Activated naive CD4-positive, alpha-beta T cell treated with anti-CD3 and anti-CD28 coated beads, Interleukin-2, amount 50 U/mL, for 72 hours (primary cell): ENCODE measurements at regions not wholly inside any gene's neighbourhood (a gene's known extent, or its start where the extent isn't known, plus 50 kb on each side); places are given as distances from the start of the nearest gene placed in this dataset.
A peak's percentile ranks its signal among the peaks of the same experiment; 100 is the strongest.

Source experiments
- ATAC-seq, 2 donors: fragments of 150-1000 bp; cut with Tn5 transposase; 2 replicates each; pipeline ENCODE4 v1.10.0; 2021; ENCODE audit warnings: mild to moderate bottlenecking in 2 of 2, moderate library complexity in 2 of 2
- DNase-seq, 2 donors: peaks; one replicate each; pipeline ENCODE4 v3.0.0; 2021 to 2022; ENCODE audit warnings: low spot score in 2 of 2
- H3K27ac Mint-ChIP-seq, 2 donors: one replicate each; pipeline ENCODE4 v1.8.0; 2022; ENCODE audit warnings: mild to moderate bottlenecking in 2 of 2, mixed read lengths in 2 of 2
- H3K36me3 Mint-ChIP-seq, 2 donors: one replicate each; pipeline ENCODE4 v1.8.0; 2022; ENCODE audit warnings: mixed read lengths in 2 of 2
- H3K9me3 Mint-ChIP-seq, 2 donors: one replicate each; pipeline ENCODE4 v1.8.0; 2022; ENCODE audit warnings: mixed read lengths in 2 of 2

DNA sequence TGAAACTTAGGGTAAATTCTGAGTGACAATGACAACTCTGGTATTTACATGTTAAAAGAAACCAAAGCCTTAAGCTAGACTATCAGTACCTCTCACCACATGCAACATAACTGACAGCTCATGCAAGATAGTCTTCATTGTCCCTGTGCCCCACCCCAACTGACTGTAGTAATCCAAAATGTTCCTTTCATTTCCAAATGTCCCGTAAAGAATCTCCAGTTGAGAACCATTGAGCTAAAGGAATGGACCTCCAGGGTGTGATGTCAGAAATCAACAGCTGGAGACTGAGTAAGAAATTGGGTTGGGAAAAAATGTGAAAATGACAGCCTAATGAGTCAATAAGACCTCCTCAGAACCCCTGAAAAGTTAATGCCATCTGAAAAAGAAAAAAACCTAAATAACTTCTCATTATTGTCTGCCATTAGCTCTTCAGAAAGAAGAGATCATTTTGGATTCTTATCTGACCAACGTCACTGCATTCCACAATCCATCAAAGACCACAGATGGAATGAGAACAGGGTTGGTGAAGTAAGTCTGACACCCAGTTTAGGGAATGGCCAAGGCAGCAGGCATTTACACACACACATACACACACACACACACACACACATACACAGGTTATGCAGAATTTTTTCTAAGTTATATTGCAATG lies 51.7 kb upstream of the ACVR2A start:
- Mint-ChIP-seq H3K36me3 (no peaks in the 10 kb centered on the region), H3K27ac (no peak overlapping the region), H3K9me3 (no peaks in the 10 kb centered on the region)
- DNase-seq: no peak
- ATAC-seq: no peak

DNA sequence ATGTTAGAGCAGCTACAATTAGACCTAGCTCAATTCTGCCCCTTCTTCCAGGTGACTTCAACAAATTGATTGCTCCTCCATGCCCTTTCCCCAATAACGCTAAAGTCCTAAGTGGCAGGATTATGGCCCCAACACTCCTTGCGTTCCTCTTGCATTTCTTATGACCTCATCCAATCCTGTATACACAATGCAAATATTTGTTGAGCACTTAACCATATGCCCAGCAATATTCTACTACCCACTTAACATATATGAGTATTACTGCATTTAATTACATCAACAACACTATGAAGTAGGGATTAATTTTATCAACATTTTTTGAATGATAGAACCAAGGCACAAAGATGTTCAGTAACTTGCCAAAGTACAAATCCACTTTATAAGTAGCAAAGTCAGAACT lies 54.2 kb upstream of the ACVR2A start:
- no peak for ATAC-seq
- Mint-ChIP-seq H3K27ac (no peak overlapping the region), H3K9me3 (peaks cover 0 to 6% of the 10 kb centered on the region in 2 donors), H3K36me3 (no peaks in the 10 kb centered on the region)
- DNase-seq: no peak

DNA sequence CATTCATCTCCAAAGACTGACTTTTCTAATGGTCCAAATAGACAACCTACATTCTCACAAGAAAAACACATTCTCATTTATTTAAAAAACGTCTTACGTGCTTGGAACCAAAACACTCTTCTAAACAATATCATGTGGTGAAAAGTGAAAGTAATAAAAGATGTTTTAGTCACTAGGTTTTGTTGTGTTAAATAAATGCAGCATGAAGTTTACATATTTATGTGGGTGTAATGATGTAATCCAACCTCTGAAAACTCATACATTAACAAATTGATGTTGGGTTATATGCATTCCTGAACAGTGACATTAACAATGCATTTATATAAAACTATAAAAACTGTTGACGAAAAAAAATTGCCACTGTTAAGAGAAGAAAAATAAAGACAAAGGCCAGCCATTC lies 55.1 kb upstream of the ACVR2A start:
- no peak for DNase-seq
- Mint-ChIP-seq H3K36me3 (no peaks in the 10 kb centered on the region), H3K9me3 (peaks cover 0 to 6% of the 10 kb centered on the region in 2 donors), H3K27ac (no peak overlapping the region)
- no peak for ATAC-seq

DNA sequence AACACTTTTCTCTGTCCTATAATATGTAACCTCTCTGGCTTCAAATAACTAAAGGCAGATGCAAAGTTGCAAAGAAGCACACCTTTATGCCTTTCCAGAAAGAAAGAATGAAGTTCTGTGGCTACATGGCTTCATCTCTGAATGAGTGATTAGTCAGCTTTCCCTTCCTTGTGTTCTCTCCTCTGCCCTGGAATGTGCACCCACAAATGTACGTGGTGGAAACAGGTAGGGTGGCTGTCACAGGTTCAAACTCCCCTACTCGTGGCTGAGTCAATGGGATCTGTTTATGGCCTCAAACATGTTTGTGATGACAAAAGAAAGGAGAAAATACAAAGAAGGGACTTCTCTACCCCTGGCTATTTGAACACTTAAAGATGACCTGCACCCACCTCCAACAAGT lies 55.5 kb upstream of the ACVR2A start:
- ATAC-seq: no peak
- Mint-ChIP-seq H3K27ac (no peak overlapping the region), H3K9me3 (peaks cover 0 to 6% of the 10 kb centered on the region in 2 donors), H3K36me3 (no peaks in the 10 kb centered on the region)
- no peak for DNase-seq

DNA sequence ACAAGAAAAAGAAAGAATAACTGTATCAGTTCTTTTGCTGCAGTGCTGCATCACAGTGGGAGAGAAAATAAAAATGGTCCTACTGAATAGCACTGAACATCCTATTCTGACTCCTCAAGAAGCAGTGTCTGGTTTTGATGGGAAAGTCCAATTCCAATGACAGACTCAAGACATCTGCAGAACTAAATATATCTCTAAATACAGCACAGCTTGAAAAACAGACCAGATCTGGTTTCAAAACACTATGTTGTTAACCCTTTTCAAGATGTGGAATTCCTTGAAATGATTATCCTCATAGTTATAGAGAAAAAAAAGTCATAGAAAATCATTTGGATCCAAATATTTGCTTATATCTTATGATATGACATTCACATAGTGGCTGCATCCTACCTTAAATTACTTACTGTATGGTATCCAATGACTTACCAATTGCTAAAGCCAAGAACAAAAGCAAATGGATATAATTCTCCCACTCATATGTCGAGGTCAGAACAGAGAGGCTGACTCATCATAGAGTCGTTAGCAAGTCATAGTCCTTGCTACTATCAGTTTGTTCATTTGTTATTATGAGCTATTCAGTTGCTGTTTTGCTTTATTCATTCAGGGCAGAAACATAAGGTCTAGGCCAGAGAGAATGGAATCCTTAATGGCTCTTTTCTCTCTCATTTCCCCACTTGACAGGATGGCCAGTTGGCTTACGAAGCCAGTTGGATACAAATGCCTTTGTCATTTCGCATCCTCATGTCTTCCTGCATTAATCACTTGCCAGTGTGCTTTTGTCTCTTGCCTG lies 62.5 kb upstream of the ACVR2A start:
- ATAC-seq: peak; percentile 28 to 78
- DNase-seq: no peak
- Mint-ChIP-seq H3K36me3 (no peaks in the 10 kb centered on the region), H3K27ac (no peak overlapping the region), H3K9me3 (peaks cover 0 to 6% of the 10 kb centered on the region in 2 donors)

DNA sequence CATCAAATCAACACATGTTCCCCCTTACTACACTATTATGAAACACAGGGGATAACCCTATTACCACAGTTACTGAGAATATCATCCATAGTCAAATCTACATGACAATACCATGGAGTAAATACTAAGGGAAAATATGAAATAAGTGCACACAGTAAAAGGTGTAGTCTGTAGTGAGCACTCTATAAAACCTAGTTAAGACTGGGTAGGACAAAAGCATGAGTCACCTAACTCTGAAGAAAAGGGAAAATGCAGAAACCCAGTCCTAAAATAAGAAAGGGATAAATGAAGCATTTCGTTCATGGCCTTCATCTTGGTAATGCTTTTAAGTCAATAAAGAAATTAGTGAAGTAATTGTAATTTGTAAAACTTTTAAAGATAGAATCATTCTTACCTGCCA lies 65.4 kb upstream of the ACVR2A start:
- ATAC-seq (no peak), DNase-seq (no peak)
- H3K27ac Mint-ChIP-seq: no peak overlapping the region
- H3K9me3 Mint-ChIP-seq: peaks cover 0 to 4% of the 10 kb centered on the region in 2 donors
- H3K36me3 Mint-ChIP-seq: no peaks in the 10 kb centered on the region

DNA sequence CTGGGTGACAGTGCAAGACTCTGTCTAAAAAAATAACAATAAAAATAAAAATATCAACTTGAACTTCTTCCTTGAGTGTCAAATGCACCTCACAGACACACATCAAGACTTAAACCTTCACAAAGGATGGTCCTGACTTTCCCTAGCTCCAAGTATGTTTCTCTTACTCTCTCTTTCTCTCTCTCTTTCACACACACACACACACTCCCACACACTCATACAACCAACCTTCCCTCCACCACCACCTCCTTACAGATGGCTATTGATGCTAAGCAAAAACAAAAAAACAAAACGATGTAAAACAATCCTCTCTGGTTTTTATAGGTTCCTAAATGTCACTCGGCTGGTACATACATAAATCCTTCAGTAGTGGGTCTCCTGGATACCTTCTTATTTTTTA lies 67.4 kb upstream of the ACVR2A start:
- DNase-seq (no peak), ATAC-seq (no peak)
- no peak overlapping the region for H3K27ac Mint-ChIP-seq
- no peaks in the 10 kb centered on the region for H3K36me3 Mint-ChIP-seq
- peaks cover 0 to 4% of the 10 kb centered on the region in 2 donors for H3K9me3 Mint-ChIP-seq

DNA sequence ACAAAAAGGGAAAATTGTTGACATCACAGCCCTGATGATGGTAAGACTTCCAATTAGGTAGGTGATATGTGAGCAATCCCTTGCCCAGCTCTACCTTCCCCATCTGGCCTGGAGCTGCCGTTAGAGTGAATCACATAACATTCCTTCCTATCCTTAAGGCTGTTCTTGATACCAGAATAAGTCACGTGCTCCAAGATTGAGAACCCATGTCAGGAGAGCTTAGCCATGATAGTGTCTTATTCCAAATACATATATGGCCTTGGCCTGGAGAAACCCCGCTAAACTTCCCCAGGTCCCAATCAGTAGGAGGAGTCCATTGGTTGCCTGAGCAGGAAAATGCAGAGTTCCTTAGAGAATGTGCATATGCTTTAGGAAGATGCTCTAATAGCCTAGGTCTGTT lies 70.0 kb upstream of the ACVR2A start:
- H3K9me3 Mint-ChIP-seq: peaks cover 0 to 4% of the 10 kb centered on the region in 2 donors
- no peaks in the 10 kb centered on the region for H3K36me3 Mint-ChIP-seq
- ATAC-seq: no peak
- DNase-seq: no peak
- H3K27ac Mint-ChIP-seq: no peak overlapping the region

DNA sequence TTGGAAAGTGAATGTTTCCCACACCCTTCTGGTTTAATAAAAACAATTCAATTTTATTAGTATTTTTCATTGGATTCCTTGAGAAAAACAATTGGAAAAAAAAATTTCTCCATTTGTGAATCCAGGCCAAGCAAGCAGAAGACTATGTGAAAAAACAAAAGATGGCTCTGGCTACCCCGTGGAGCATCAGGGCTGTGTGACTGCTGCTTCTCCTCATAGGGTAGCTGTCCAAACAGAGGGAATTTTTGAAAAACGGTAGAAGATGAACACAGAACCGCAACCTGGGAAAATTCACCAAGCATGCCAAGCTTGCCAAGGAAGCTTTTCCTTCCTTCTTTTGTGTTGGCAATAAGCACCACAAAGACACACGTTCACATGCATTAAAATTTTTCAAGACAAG lies 71.3 kb upstream of the ACVR2A start:
- DNase-seq (no peak), ATAC-seq (no peak)
- Mint-ChIP-seq H3K9me3 (peaks cover 0 to 4% of the 10 kb centered on the region in 2 donors), H3K36me3 (no peaks in the 10 kb centered on the region), H3K27ac (no peak overlapping the region)

DNA sequence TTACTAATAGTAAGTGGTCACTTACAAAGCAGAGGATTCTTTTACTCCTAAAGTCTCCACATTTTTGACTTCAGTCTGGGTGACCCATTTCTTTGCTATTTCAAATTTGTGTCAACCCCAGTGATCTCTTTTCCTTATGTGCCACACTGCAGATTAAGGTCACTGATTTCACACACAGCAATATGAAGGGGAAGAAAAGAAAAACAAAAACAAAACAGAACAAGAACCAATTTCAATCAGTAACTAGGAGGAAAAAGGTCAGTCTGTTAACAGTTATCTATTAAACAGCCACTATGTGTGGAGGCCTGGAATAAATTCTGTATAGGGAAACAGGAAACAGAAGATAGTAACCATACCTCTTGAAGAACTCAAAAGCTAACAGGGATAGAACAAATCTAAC lies 72.0 kb upstream of the ACVR2A start:
- no peak overlapping the region for H3K27ac Mint-ChIP-seq
- ATAC-seq (no peak), DNase-seq (no peak)
- H3K36me3 Mint-ChIP-seq: no peaks in the 10 kb centered on the region
- H3K9me3 Mint-ChIP-seq: peaks cover under 1 to 6% of the 10 kb centered on the region in 2 donors

DNA sequence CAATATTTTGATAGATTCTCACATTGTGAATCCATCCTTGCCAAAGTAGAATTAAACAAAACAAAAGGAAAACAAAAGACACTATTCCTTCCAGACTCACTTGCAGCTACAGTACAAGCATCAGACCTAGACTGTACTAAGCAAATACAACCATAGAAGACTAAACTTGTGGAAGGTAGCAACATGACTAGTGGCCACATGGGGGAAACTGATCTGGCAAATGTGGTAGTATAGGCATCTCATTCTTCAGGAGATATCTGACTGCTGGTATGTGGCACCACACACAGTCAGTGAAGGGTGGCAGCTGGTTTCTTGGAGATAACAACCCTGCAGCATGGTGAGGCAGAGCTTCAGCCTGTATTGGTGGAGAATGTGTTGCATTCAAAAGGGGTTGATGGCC lies 81.0 kb upstream of the ACVR2A start:
- DNase-seq (no peak), ATAC-seq (no peak)
- Mint-ChIP-seq H3K9me3 (peaks cover 7 to 9% of the 10 kb centered on the region in 2 donors), H3K27ac (no peak overlapping the region), H3K36me3 (peaks cover 10 to 11% of the 10 kb centered on the region in 2 donors)

DNA sequence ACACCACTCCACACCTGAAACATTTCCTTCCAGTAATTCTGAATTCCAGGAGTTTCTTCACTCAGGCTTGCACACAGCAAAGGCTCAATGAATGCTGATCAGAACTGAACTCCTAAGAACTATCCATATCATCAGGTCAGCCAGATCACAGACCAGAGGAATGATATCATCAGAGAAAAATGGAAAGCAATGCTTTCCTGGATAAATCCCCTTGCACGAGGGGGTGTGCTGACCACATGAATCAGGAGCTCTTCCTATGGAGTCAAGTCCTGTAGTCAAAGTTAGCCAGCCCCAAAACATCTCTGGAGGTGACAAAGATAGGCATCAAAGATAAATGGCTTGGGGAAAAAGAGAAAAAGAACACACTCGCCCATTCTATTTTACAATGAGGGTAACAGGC lies 83.8 kb upstream of the ACVR2A start:
- H3K36me3 Mint-ChIP-seq: no peaks in the 10 kb centered on the region
- ATAC-seq (no peak), DNase-seq (no peak)
- no peak overlapping the region for H3K27ac Mint-ChIP-seq
- H3K9me3 Mint-ChIP-seq: no peaks in the 10 kb centered on the region

DNA sequence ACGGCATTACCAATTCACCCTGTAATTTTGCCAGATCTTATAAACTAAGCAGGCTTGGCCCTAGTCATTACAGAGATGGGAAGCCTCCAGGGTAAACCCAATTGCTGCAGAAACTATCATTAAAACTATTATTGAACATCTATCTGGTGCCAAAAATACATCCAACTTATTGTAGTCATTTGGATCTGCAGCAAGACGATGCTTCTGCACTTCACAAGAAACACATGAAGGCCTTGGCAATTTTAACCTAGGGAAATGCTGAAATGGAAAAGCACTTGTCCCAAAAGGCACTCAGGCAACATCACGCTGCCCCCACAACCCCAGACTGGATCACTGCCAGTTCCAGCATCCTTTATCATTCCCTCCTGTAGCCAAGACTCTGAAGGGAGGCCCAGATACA lies 85.3 kb upstream of the ACVR2A start:
- H3K9me3 Mint-ChIP-seq: no peaks in the 10 kb centered on the region
- no peak overlapping the region for H3K27ac Mint-ChIP-seq

DNA sequence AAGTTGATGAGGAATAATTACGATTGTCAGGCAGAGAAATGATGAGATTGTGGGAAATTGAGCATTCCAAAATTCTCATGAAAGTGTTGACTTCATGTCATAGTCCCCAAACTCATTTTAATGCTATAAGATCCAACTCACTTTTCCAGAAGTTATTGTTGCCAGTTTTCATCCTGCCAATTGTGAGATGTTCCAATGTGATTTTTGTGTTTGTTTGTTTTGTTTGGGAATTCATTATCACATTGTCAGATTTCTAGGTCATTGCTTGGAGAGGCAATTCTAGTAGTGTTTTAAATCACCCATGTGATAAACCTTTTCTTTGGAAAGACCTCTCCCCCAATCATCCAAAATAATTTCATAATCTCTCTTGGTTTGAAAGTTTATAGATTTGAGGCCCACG lies 86.0 kb upstream of the ACVR2A start:
- DNase-seq (no peak), ATAC-seq (no peak)
- Mint-ChIP-seq H3K36me3 (no peaks in the 10 kb centered on the region), H3K9me3 (no peaks in the 10 kb centered on the region), H3K27ac (no peak overlapping the region)

More for the DNA sequence above, 85.3 kb upstream of the ACVR2A start:
- no peaks in the 10 kb centered on the region for H3K36me3 Mint-ChIP-seq
- no peak for ATAC-seq
- DNase-seq: no peak

DNA sequence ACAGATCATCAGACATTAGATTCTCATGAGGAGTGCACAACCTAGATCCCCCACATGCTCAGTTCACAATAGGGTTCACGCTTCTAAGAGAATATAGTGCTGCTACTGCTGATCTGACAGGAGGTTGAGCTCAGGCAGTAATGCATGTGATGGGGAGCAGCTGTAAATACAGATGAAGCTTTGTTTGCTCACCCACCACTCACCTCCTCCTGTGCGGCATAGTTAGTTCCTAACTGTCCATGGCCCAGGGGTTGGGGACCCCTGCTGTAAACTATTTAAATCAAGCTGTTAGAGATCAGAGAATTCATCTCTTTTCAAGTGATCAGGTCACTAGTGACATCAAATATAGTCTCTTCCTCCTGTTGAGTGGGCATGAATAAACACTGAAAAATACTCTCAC lies 88.8 kb upstream of the ACVR2A start:
- no peak for ATAC-seq
- H3K27ac Mint-ChIP-seq: no peak overlapping the region
- no peaks in the 10 kb centered on the region for H3K9me3 Mint-ChIP-seq
- H3K36me3 Mint-ChIP-seq: no peaks in the 10 kb centered on the region
- no peak for DNase-seq

DNA sequence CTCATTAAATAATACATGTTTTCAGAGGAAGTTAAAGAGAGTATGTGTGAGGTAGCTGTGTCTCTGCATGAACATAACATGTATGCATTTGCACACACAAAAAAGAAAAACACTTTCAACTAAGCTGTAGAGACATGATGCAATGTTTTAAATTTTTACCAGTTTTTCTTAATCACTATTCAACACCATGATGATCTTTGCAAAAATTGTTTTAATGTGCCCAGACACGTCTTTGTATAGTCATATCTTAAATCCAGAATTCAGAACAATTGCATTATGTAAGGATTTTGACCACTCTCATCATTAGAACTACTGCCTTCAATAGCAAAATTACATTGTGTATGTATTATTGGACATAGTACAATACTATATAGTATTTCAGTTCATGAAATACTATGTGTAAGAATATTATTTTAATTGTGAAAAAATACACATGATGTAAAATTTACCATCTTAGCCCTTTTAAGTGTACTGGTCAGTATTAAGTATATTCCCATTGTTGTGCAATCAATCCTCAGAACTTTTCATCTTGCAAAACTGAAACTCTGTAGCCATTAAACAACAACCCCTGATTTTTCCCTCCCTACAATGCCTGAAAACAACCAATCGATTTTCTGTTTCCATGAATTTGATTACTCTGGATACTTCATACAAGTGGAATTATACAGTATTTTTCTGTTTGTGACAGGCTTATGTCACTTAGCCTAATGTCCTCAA lies 104.5 kb upstream of the ACVR2A start:
- no peak for DNase-seq
- ATAC-seq: no peak
- H3K9me3 Mint-ChIP-seq: peaks cover 0 to 13% of the 10 kb centered on the region in 2 donors
- no peak overlapping the region for H3K27ac Mint-ChIP-seq
- no peaks in the 10 kb centered on the region for H3K36me3 Mint-ChIP-seq

DNA sequence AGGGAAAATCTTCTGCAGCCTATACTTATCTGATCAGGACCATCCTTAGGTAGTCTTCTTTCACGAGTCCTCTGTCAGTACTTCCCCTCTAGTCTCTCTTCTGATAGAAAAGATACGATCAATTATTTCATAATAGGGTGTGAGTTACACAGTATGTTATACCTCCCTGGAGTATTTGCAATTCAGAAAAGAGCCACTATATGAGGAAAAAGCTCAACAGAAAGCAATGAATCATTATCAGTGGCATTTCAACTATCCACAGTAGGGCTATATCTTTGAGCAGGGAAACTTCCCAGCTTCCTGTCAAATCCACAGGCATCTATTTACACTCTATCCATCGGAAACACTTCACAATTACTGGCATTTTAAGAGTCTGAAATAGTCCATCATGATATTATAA lies 105.3 kb upstream of the ACVR2A start:
- no peak overlapping the region for H3K27ac Mint-ChIP-seq
- DNase-seq: no peak
- no peak for ATAC-seq
- peaks cover 0 to 18% of the 10 kb centered on the region in 2 donors for H3K9me3 Mint-ChIP-seq
- H3K36me3 Mint-ChIP-seq: no peaks in the 10 kb centered on the region
